HCT116 (cell line): ENCODE measurements at regions not wholly inside any gene's neighbourhood (a gene's known extent, or its start where the extent isn't known, plus 50 kb on each side); places are given as distances from the start of the nearest gene placed in this dataset.

ENCODE experiments used
- ATAC-seq: fragments of 200-7000 bp; cut with Tn5 transposase; 2 replicates; pipeline ENCODE4 v1.9.1; 2020; ENCODE audit warnings: mild to moderate bottlenecking, moderate library complexity
- BruUV-seq: library from RNA; stranded (reverse); fragments of 400-500 nt; replicated peaks from 2 replicates; lab custom pipeline; 2021; lab: Mats Ljungman, UMichigan
- CTCF ChIA-PET: fragments of 300-600 bp; sonication (Branson Sonifier 250); formaldehyde crosslinking; loops from one replicate; lab custom pipeline; 2021; ENCODE audit warnings: antibody characterized with exemption; lab: Charles Lee
- POLR2A ChIA-PET: fragments of 300-600, 350-600 bp; sonication (Branson Sonifier 250); formaldehyde crosslinking; loops from one replicate; lab custom pipeline; 2021; ENCODE audit warnings: antibody characterized with exemption; lab: Charles Lee
- RAD21 ChIA-PET, 2 experiments: fragments of 300-600 bp; sonication (Branson Sonifier 250); formaldehyde crosslinking; loops; one replicate each; lab custom pipeline; 2023; ENCODE audit warnings: low total read pairs in 2 of 2; ENCODE audit not compliant: uncharacterized antibody in 2 of 2, unreplicated experiment in 2 of 2, low non-redundant PET in 1 of 2; lab: Charles Lee
- DNase-seq: peaks from one replicate; pipeline ENCODE4 v3.0.0-alpha.2; 2010; ENCODE audit warnings: low read depth, low spot score
- H2AFZ ChIP-seq: fragments of 200-600 bp; shearing (Covaris generic), sonication (generic); 2 replicates; pipeline ENCODE4 v1.6.1; 2017; ENCODE audit warnings: low read depth, mixed run types, mixed read lengths, antibody characterized with exemption, low read length; ENCODE audit not compliant: poor library complexity, severe bottlenecking
- H3K27ac ChIP-seq: 2 replicates; pipeline ENCODE4 v1.5.1; 2012; ENCODE audit warnings: low read depth, low read length
- H3K27me3 ChIP-seq: fragments of 200-600 bp; sonication (generic); 2 replicates; pipeline ENCODE4 v1.6.1; 2016; ENCODE audit warnings: mixed run types, low read length, mixed read lengths; ENCODE audit not compliant: insufficient read depth
- H3K36me3 ChIP-seq, 2 experiments: fragments of 200-500 bp in 1 of 2; fragments of 200-600 bp in 1 of 2; sonication (Bioruptor generic) in 1 of 2; sonication (generic) in 1 of 2; 2 replicates each; pipeline versions ENCODE4 v1.5.1 to v1.6.1; 2014 to 2016; ENCODE audit warnings: low read length in 2 of 2, inconsistent platforms in 1 of 2, mixed read lengths in 1 of 2, mixed run types in 1 of 2; ENCODE audit not compliant: insufficient read depth in 2 of 2, control insufficient read depth in 1 of 2
- H3K4me1 ChIP-seq, 2 experiments: fragments of 200-600 bp in 1 of 2; sonication (generic) in 1 of 2; 2 replicates each; pipeline versions ENCODE4 v1.5.1 to v1.6.1; 2012 to 2017; ENCODE audit warnings: low read length in 2 of 2, inconsistent platforms in 1 of 2, mild to moderate bottlenecking in 1 of 2, mixed read lengths in 1 of 2, mixed run types in 1 of 2, moderate library complexity in 1 of 2; ENCODE audit not compliant: insufficient read depth in 2 of 2, control insufficient read depth in 1 of 2
- H3K4me2 ChIP-seq: fragments of 200-600 bp; sonication (generic); 2 replicates; pipeline ENCODE4 v1.6.1; 2017; ENCODE audit warnings: mixed run types, low read length, mixed read lengths
- H3K4me3 ChIP-seq, 2 experiments: fragments of 200-600 bp in 1 of 2; sonication (generic) in 1 of 2; replicated peaks in 1 of 2; 2 replicates each; pipeline ENCODE4 v1.5.1; 2011 to 2016; ENCODE audit warnings: low read length in 2 of 2, control low read depth in 1 of 2, low read depth in 1 of 2, mild to moderate bottlenecking in 1 of 2, mixed read lengths in 1 of 2, mixed run types in 1 of 2
- H3K79me2 ChIP-seq: fragments of 200-600 bp; sonication (generic); 2 replicates; pipeline ENCODE4 v1.6.1; 2017; ENCODE audit warnings: mild to moderate bottlenecking, mixed run types, low read length, moderate library complexity, mixed read lengths; ENCODE audit not compliant: insufficient read depth
- H3K9ac ChIP-seq: fragments of 200-600 bp; sonication (generic); 2 replicates; pipeline ENCODE4 v1.6.1; 2016; ENCODE audit warnings: low read length, mixed read lengths
- H3K9me2 ChIP-seq: fragments of 200-600 bp; sonication (generic), shearing (Covaris generic); 2 replicates; pipeline ENCODE4 v1.6.1; 2017; ENCODE audit warnings: mixed run types, mild to moderate bottlenecking, moderate library complexity; ENCODE audit not compliant: insufficient read depth
- H3K9me3 ChIP-seq, 2 experiments: fragments of 200-500 bp in 1 of 2; fragments of 200-600 bp in 1 of 2; sonication (Bioruptor generic) in 1 of 2; sonication (generic) in 1 of 2; 2 replicates each; pipeline ENCODE4 v1.6.1; 2014 to 2017; ENCODE audit warnings: low read length in 2 of 2, mixed read lengths in 2 of 2, inconsistent platforms in 1 of 2, low read depth in 1 of 2, mild to moderate bottlenecking in 1 of 2, mixed run types in 1 of 2, moderate library complexity in 1 of 2; ENCODE audit not compliant: control insufficient read depth in 1 of 2, insufficient read depth in 1 of 2
- H4K20me1 ChIP-seq: fragments of 200-600 bp; sonication (generic), shearing (Covaris generic); 2 replicates; pipeline ENCODE4 v1.6.1; 2017; ENCODE audit warnings: mixed run types, mild to moderate bottlenecking, moderate library complexity; ENCODE audit not compliant: insufficient read depth
- CBX3 ChIP-seq: IDR thresholded peaks from 2 replicates; pipeline ENCODE4 v1.6.1; 2012; ENCODE audit warnings: low read depth
- CEBPB ChIP-seq: IDR thresholded peaks from 2 replicates; pipeline ENCODE4 v1.6.1; 2012; ENCODE audit warnings: low read depth
- EGR1 ChIP-seq: IDR thresholded peaks from 2 replicates; pipeline ENCODE4 v1.6.1; 2012; ENCODE audit warnings: low read depth
- EZH2 ChIP-seq: fragments of 200-600 bp; sonication (generic); IDR thresholded peaks from 2 replicates; pipeline ENCODE4 v1.6.1; 2017; ENCODE audit warnings: antibody characterized with exemption, mixed run types
- EZH2phosphoT487 ChIP-seq: fragments of 200-600 bp; IDR thresholded peaks from 2 replicates; pipeline ENCODE4 v1.6.1; 2018; ENCODE audit warnings: antibody characterized with exemption, borderline replicate concordance
- FOSL1 ChIP-seq: IDR thresholded peaks from 2 replicates; pipeline ENCODE4 v1.6.1; 2012; ENCODE audit warnings: low read depth
- JUND ChIP-seq: IDR thresholded peaks from 2 replicates; pipeline ENCODE4 v1.6.1; 2012
- POLR2AphosphoS5 ChIP-seq: IDR thresholded peaks from 2 replicates; pipeline ENCODE4 v1.6.1; 2011; ENCODE audit warnings: mild to moderate bottlenecking, low read depth, low read length, moderate library complexity
- RAD21 ChIP-seq: IDR thresholded peaks from 2 replicates; pipeline ENCODE4 v1.6.1; 2012; ENCODE audit warnings: low read depth, mild to moderate bottlenecking
- SRF ChIP-seq: IDR thresholded peaks from 2 replicates; pipeline ENCODE4 v1.6.1; 2012; ENCODE audit warnings: low read depth
- TCF7L2 ChIP-seq: IDR thresholded peaks from 2 replicates; pipeline ENCODE4 v1.7.0; 2011; ENCODE audit warnings: borderline replicate concordance, inconsistent platforms; ENCODE audit not compliant: insufficient read depth, insufficient read length; ENCODE audit errors: extremely low read depth
- ZFX ChIP-seq: fragments of 450-650 bp; IDR thresholded peaks from 2 replicates; pipeline ENCODE4 v1.6.1; 2017
- intact Hi-C: fragments of 100-400 bp; cut with micrococcal nuclease; formaldehyde crosslinking; loops from 2 replicates; pipeline ENCODE4 v1.10.0; 2022
- TF ChIP-seq, protein P1 (sequence below): IDR thresholded peaks from 2 replicates; pipeline ENCODE4 v1.6.1; 2012
- TF ChIP-seq, protein P2 (sequence below), 3 experiments: fragments of 200-600 bp in 1 of 3; sonication (generic) in 1 of 3; IDR thresholded peaks in 2 of 3; conservative IDR thresholded peaks in 1 of 3; 2 replicates each; pipeline ENCODE4 v1.5.1; 2012 to 2017; ENCODE audit warnings: low read depth in 2 of 3, low read length in 2 of 3, antibody characterized with exemption in 1 of 3, borderline replicate concordance in 1 of 3, control low read depth in 1 of 3, mild to moderate bottlenecking in 1 of 3, mixed read lengths in 1 of 3, mixed run types in 1 of 3, moderate library complexity in 1 of 3; ENCODE audit not compliant: insufficient read depth in 1 of 3
- TF ChIP-seq, protein P3 (sequence below): IDR thresholded peaks from 2 replicates; pipeline ENCODE4 v1.6.1; 2011; ENCODE audit warnings: mild to moderate bottlenecking, low read length, moderate library complexity; ENCODE audit not compliant: insufficient replicate concordance; ENCODE audit errors: extremely low read depth

DNA sequence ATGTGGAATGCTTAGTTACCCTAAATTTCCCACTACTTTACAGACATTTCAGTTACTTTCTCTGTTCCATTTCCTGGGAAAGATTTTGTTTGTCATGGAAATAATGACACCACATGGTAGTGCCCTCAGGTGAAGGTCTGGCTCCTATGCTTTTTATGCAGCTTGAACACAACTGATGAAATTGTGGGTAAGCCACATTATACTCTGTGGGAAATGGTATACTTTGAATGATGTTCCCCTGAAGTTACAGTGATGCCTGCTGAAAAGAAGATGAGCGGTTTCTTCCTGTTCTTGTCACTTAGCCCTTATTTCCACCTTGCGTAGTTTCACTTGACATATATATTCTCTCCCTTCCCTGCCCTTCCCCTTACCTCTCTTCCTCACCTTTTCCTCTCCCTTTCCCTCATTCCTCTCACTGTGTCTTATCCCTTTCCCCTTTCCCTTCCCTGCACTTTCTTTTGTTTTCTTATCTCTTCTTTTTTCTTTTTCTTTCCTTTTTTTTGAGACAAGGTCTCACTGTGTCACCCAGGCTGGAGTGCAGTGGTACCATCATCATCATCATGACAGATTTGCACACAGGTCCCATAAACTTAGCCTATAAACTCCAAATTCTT is 280.8 kb upstream of the IL12B start:
- ChIA-PET POLR2A (no interaction called here), CTCF (no interaction called here), RAD21 (no interaction called here)
- Histone ChIP-seq H3K27ac (no peak overlapping the region), H3K79me2 (no peaks in the 10 kb centered on the region), H3K4me2 (no peak overlapping the region), H3K4me3 (no peak overlapping the region), H4K20me1 (no peaks in the 10 kb centered on the region), H3K4me1 (no peaks in the 10 kb centered on the region), H3K36me3 (no peaks in the 10 kb centered on the region), H3K9ac (no peak overlapping the region), H3K9me3 (no peaks in the 10 kb centered on the region), H2AFZ (no peak overlapping the region), H3K27me3 (no peaks in the 10 kb centered on the region), H3K9me2 (no peaks in the 10 kb centered on the region)
- TF ChIP-seq EZH2: no peak
- no peak for TF ChIP-seq EZH2phosphoT487
- no peak for TF ChIP-seq EGR1
- TF ChIP-seq SRF: no peak
- TF ChIP-seq RAD21: no peak
- TF ChIP-seq ZFX: no peak
- no peak for TF ChIP-seq POLR2AphosphoS5
- no peak for TF ChIP-seq CEBPB
- TF ChIP-seq TCF7L2: no peak
- TF ChIP-seq CBX3: no peak
- TF ChIP-seq, protein P1, sequence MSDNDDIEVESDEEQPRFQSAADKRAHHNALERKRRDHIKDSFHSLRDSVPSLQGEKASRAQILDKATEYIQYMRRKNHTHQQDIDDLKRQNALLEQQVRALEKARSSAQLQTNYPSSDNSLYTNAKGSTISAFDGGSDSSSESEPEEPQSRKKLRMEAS: no peak
- TF ChIP-seq, protein P2, sequence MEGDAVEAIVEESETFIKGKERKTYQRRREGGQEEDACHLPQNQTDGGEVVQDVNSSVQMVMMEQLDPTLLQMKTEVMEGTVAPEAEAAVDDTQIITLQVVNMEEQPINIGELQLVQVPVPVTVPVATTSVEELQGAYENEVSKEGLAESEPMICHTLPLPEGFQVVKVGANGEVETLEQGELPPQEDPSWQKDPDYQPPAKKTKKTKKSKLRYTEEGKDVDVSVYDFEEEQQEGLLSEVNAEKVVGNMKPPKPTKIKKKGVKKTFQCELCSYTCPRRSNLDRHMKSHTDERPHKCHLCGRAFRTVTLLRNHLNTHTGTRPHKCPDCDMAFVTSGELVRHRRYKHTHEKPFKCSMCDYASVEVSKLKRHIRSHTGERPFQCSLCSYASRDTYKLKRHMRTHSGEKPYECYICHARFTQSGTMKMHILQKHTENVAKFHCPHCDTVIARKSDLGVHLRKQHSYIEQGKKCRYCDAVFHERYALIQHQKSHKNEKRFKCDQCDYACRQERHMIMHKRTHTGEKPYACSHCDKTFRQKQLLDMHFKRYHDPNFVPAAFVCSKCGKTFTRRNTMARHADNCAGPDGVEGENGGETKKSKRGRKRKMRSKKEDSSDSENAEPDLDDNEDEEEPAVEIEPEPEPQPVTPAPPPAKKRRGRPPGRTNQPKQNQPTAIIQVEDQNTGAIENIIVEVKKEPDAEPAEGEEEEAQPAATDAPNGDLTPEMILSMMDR (IDR thresholded peaks at IDR 0.05 in 2 of 3, conservative IDR thresholded peaks at IDR 0.05 in 1 of 3; ENCODE audit: borderline replicate concordance in 1 of 3, insufficient read depth in 1 of 3, low read depth in 2 of 3, low read length in 2 of 3): no peak
- TF ChIP-seq, protein P3, sequence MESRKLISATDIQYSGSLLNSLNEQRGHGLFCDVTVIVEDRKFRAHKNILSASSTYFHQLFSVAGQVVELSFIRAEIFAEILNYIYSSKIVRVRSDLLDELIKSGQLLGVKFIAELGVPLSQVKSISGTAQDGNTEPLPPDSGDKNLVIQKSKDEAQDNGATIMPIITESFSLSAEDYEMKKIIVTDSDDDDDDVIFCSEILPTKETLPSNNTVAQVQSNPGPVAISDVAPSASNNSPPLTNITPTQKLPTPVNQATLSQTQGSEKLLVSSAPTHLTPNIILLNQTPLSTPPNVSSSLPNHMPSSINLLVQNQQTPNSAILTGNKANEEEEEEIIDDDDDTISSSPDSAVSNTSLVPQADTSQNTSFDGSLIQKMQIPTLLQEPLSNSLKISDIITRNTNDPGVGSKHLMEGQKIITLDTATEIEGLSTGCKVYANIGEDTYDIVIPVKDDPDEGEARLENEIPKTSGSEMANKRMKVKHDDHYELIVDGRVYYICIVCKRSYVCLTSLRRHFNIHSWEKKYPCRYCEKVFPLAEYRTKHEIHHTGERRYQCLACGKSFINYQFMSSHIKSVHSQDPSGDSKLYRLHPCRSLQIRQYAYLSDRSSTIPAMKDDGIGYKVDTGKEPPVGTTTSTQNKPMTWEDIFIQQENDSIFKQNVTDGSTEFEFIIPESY: no peak
- no peak for TF ChIP-seq JUND
- no peak for TF ChIP-seq FOSL1
- no peak for ATAC-seq
- no peak for DNase-seq
- no TSS peak for BruUV-seq
- intact Hi-C loops: no loop called here
